ENCODE measurements at regions not wholly inside any gene's neighbourhood (a gene's known extent, or its start where the extent isn't known, plus 50 kb on each side); places are given as distances from the start of the nearest gene placed in this dataset.
A peak's percentile ranks its signal among the peaks of the same experiment; 100 is the strongest.

- Mint-ChIP-seq H3K9me3 (no peaks in the 10 kb centered on the region), H3K36me3 (ENCODE audit: low read depth) (no peaks in the 10 kb centered on the region), H3K4me1 (peaks cover 2% of the 10 kb centered on the region), H3K27ac (no peak overlapping the region), H3K27me3 (no peaks in the 10 kb centered on the region), H3K4me3 (no peak overlapping the region)
- intact Hi-C loops (cut with micrococcal nuclease), result no loop called here
- DNase-seq, result no peak
These were observed 59.0 kb upstream of the MINAR1 start for GRCh38 chr15:79373113-79373512.

GRCh38 chr15:79373728-79374127 is 58.4 kb upstream of the MINAR1 start:
- Mint-ChIP-seq H3K4me3 (no peak overlapping the region), H3K9me3 (no peaks in the 10 kb centered on the region), H3K36me3 (ENCODE audit: low read depth) (no peaks in the 10 kb centered on the region), H3K4me1 (peaks cover 2% of the 10 kb centered on the region), H3K27me3 (no peaks in the 10 kb centered on the region), H3K27ac (no peak overlapping the region)
- DNase-seq, result no peak
- intact Hi-C loops (cut with micrococcal nuclease), result no loop called here

- Mint-ChIP-seq H3K27ac (no peak overlapping the region), H3K9me3 (no peaks in the 10 kb centered on the region), H3K36me3 (ENCODE audit: low read depth) (no peaks in the 10 kb centered on the region), H3K27me3 (no peaks in the 10 kb centered on the region), H3K4me1 (peaks cover 2% of the 10 kb centered on the region), H3K4me3 (no peak overlapping the region)
- intact Hi-C loops (cut with micrococcal nuclease), result no loop called here
- no peak for DNase-seq
These were observed 55.8 kb upstream of the MINAR1 start for GRCh38 chr15:79376383-79376782.

GRCh38 chr15:79378394-79379109 is 53.6 kb upstream of the MINAR1 start:
- H3K36me3 Mint-ChIP-seq (ENCODE audit: low read depth), result no peaks in the 10 kb centered on the region
- H3K27me3 Mint-ChIP-seq, result no peaks in the 10 kb centered on the region
- no peak overlapping the region for H3K27ac Mint-ChIP-seq
- no peaks in the 10 kb centered on the region for H3K9me3 Mint-ChIP-seq
- no peak for DNase-seq
- no peak overlapping the region for H3K4me3 Mint-ChIP-seq
- intact Hi-C loops (cut with micrococcal nuclease), result no loop called here
- H3K4me1 Mint-ChIP-seq, result no peaks in the 10 kb centered on the region

- H3K4me1 Mint-ChIP-seq, result no peaks in the 10 kb centered on the region
- H3K27ac Mint-ChIP-seq, result no peak overlapping the region
- intact Hi-C loops (cut with micrococcal nuclease), result loop anchor here (1.0 to 5.0 kb wide), 3 partner anchors 215 to 612 kb away; no protein-coding TSS in a partner anchor
- H3K27me3 Mint-ChIP-seq, result no peaks in the 10 kb centered on the region
- H3K4me3 Mint-ChIP-seq, result no peak overlapping the region
- H3K9me3 Mint-ChIP-seq, result no peaks in the 10 kb centered on the region
- peak; percentile 91 for DNase-seq
- no peaks in the 10 kb centered on the region for H3K36me3 Mint-ChIP-seq (ENCODE audit: low read depth)
These were observed 51.2 kb upstream of the MINAR1 start for GRCh38 chr15:79380755-79381497.

- H3K4me3 Mint-ChIP-seq, result no peak overlapping the region
- no peaks in the 10 kb centered on the region for H3K9me3 Mint-ChIP-seq
- no peak overlapping the region for H3K27ac Mint-ChIP-seq
- H3K36me3 Mint-ChIP-seq (ENCODE audit: low read depth), result no peaks in the 10 kb centered on the region
- no peak for DNase-seq
- no peaks in the 10 kb centered on the region for H3K4me1 Mint-ChIP-seq
- no peaks in the 10 kb centered on the region for H3K27me3 Mint-ChIP-seq
- intact Hi-C loops (cut with micrococcal nuclease), result loop anchor here (1.0 to 5.0 kb wide), 3 partner anchors 215 to 612 kb away; no protein-coding TSS in a partner anchor
These were observed 50.5 kb upstream of the MINAR1 start for GRCh38 chr15:79381593-79381992.
